HepG2 (cell line): ENCODE measurements at regions not wholly inside any gene's neighbourhood (a gene's known extent, or its start where the extent isn't known, plus 50 kb on each side); places are given as distances from the start of the nearest gene placed in this dataset.

Experiments used
- ATF7-NPFF ChIP-seq: sonication (generic); formaldehyde crosslinking; IDR thresholded peaks from 2 replicates; pipeline ENCODE4 v1.8.1; 2023; ENCODE audit warnings: mild to moderate bottlenecking, low read depth, missing genetic modification reagents, moderate library complexity
- CCDC6 ChIP-seq: sonication (generic); formaldehyde crosslinking; IDR thresholded peaks from 2 replicates; pipeline ENCODE4 v1.8.1; 2022; ENCODE audit warnings: mild to moderate bottlenecking, missing genetic modification reagents, moderate library complexity
- ELF1 ChIP-seq: sonication (generic); formaldehyde crosslinking; IDR thresholded peaks from 2 replicates; pipeline ENCODE4 v1.4.0; 2020; ENCODE audit warnings: missing genetic modification reagents
- ESRRA ChIP-seq: sonication (generic); formaldehyde crosslinking; IDR thresholded peaks from 2 replicates; pipeline ENCODE4 v1.5.1; 2020; ENCODE audit warnings: mild to moderate bottlenecking, low read depth, missing genetic modification reagents
- HOXA9 ChIP-seq: sonication (generic); formaldehyde crosslinking; IDR thresholded peaks from 2 replicates; pipeline ENCODE4 v1.8.1; 2022; ENCODE audit warnings: missing genetic modification reagents, mild to moderate bottlenecking, moderate library complexity, borderline replicate concordance
- KLF12 ChIP-seq: sonication (generic); formaldehyde crosslinking; IDR thresholded peaks from 2 replicates; pipeline ENCODE4 v1.4.0; 2020; ENCODE audit warnings: missing genetic modification reagents, borderline replicate concordance
- PTBP1 ChIP-seq: fragments of 200-400 bp; formaldehyde crosslinking; IDR thresholded peaks from 2 replicates; pipeline ENCODE4 v1.6.1; 2018; ENCODE audit warnings: low read length, low read depth; ENCODE audit not compliant: poor library complexity, severe bottlenecking
- TCF12 ChIP-seq, 2 experiments: fragments of 450-650 bp in 1 of 2; sonication (generic) in 1 of 2; formaldehyde crosslinking in 1 of 2; IDR thresholded peaks; 2 replicates each; pipeline versions ENCODE4 v1.6.1 to v1.8.0; 2017 to 2022; ENCODE audit warnings: antibody characterized with exemption in 1 of 2, mild to moderate bottlenecking in 1 of 2, missing genetic modification reagents in 1 of 2, moderate library complexity in 1 of 2
- TF ChIP-seq, protein P1 (sequence below): sonication (generic); formaldehyde crosslinking; IDR thresholded peaks from 2 replicates; pipeline ENCODE4 v1.5.0; 2020; ENCODE audit warnings: mild to moderate bottlenecking, missing genetic modification reagents, moderate library complexity
- TF ChIP-seq, protein P2 (sequence below): sonication (generic); formaldehyde crosslinking; IDR thresholded peaks from 2 replicates; pipeline ENCODE4 v1.8.0; 2022; ENCODE audit warnings: low read depth, missing genetic modification reagents

DNA sequence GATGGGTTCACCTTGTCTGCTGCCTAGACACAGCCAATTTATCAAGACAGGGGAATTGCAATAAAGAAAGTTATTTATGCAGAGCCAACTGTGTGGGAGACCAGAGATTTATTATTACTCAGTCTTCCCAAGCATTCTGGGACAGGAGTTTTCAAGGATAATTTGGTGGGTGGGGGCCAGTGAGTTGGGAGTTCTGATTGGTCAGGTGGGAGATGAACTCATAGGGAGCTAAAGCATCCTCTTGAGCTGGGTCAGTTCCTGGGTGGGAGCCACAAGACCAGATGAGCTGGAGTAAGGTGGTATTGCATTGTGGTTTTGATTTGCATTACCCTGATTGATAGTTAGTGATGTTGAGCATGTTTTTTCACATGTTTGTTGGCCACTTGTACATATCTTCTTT lies 86.1 kb downstream of the PRKAB2 start:
- TF ChIP-seq ATF7-NPFF (CRISPR knock-in tag) (no peak), KLF12 (CRISPR knock-in tag) (no peak), TCF12 (IDR thresholded peaks at IDR 0.05) (no peak), TCF12 (CRISPR knock-in tag; IDR thresholded peaks at IDR 0.05) (no peak), CCDC6 (CRISPR knock-in tag) (no peak), HOXA9 (no peak), PTBP1 (no peak), ESRRA (no peak), ELF1 (CRISPR knock-in tag) (no peak)
- TF ChIP-seq, protein P1, sequence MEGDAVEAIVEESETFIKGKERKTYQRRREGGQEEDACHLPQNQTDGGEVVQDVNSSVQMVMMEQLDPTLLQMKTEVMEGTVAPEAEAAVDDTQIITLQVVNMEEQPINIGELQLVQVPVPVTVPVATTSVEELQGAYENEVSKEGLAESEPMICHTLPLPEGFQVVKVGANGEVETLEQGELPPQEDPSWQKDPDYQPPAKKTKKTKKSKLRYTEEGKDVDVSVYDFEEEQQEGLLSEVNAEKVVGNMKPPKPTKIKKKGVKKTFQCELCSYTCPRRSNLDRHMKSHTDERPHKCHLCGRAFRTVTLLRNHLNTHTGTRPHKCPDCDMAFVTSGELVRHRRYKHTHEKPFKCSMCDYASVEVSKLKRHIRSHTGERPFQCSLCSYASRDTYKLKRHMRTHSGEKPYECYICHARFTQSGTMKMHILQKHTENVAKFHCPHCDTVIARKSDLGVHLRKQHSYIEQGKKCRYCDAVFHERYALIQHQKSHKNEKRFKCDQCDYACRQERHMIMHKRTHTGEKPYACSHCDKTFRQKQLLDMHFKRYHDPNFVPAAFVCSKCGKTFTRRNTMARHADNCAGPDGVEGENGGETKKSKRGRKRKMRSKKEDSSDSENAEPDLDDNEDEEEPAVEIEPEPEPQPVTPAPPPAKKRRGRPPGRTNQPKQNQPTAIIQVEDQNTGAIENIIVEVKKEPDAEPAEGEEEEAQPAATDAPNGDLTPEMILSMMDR (CRISPR knock-in tag) = no peak
- TF ChIP-seq, protein P2, sequence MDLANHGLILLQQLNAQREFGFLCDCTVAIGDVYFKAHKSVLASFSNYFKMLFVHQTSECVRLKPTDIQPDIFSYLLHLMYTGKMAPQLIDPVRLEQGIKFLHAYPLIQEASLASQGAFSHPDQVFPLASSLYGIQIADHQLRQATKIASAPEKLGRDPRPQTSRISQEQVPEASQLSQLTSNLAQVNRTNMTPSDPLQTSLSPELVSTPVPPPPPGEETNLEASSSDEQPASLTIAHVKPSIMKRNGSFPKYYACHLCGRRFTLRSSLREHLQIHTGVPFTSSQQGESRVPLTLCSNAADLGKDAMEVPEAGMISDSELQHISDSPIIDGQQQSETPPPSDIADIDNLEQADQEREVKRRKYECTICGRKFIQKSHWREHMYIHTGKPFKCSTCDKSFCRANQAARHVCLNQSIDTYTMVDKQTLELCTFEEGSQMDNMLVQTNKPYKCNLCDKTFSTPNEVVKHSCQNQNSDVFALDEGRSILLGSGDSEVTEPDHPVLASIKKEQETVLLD (CRISPR knock-in tag) = no peak
